Panc1 (cell line): ENCODE measurements at regions not wholly inside any gene's neighbourhood (a gene's known extent, or its start where the extent isn't known, plus 50 kb on each side); places are given as distances from the start of the nearest gene placed in this dataset.

Source experiments
- ATAC-seq: fragments of 200-7000 bp; cut with Tn5 transposase; 2 replicates; pipeline ENCODE4 v1.9.1; 2020; ENCODE audit warnings: mild to moderate bottlenecking, moderate library complexity
- BruUV-seq: library from RNA; stranded (reverse); fragments of 400-500 nt; replicated peaks from 2 replicates; lab custom pipeline; 2021; lab: Mats Ljungman, UMichigan
- CTCF ChIA-PET: fragments of 300-600 bp; sonication (Branson Sonifier 250); formaldehyde crosslinking; loops from one replicate; lab custom pipeline; 2022; ENCODE audit warnings: antibody characterized with exemption; lab: Charles Lee
- POLR2A ChIA-PET: fragments of 300-600 bp; sonication (Branson Sonifier 250); formaldehyde crosslinking; loops from one replicate; lab custom pipeline; 2022; ENCODE audit warnings: antibody characterized with exemption; lab: Charles Lee
- DNase-seq: peaks from one replicate; pipeline ENCODE4 v3.0.0-alpha.2; 2010; ENCODE audit warnings: low read depth, low spot score
- H3K27ac ChIP-seq: 2 replicates; pipeline ENCODE4 v1.5.1; 2011; ENCODE audit warnings: mild to moderate bottlenecking, low read length, inconsistent platforms
- H3K27me3 ChIP-seq: fragments of 200-500 bp; sonication (Bioruptor generic); 2 replicates; pipeline ENCODE4 v1.6.0; 2014; ENCODE audit warnings: low read length, inconsistent platforms; ENCODE audit not compliant: control insufficient read depth, insufficient read depth
- H3K36me3 ChIP-seq: fragments of 200-500 bp; sonication (Bioruptor generic); 2 replicates; pipeline ENCODE4 v1.5.1; 2014; ENCODE audit warnings: inconsistent platforms, mild to moderate bottlenecking, low read length, moderate library complexity; ENCODE audit not compliant: control insufficient read depth, insufficient read depth
- H3K4me1 ChIP-seq: 2 replicates; pipeline ENCODE4 v1.5.1; 2011; ENCODE audit warnings: inconsistent platforms, mild to moderate bottlenecking, low read length, moderate library complexity; ENCODE audit not compliant: control insufficient read depth, insufficient read depth
- H3K4me3 ChIP-seq, 2 experiments: 2 replicates each; pipeline ENCODE4 v1.5.1; 2011 to 2012; ENCODE audit warnings: low read depth in 2 of 2, low read length in 2 of 2, mild to moderate bottlenecking in 2 of 2, inconsistent platforms in 1 of 2, moderate library complexity in 1 of 2
- H3K9me3 ChIP-seq: fragments of 200-500 bp; sonication (Bioruptor generic); 2 replicates; pipeline ENCODE4 v1.5.1; 2014; ENCODE audit warnings: low read depth, mild to moderate bottlenecking, inconsistent platforms, low read length, moderate library complexity; ENCODE audit not compliant: control insufficient read depth, insufficient read depth
- CTCF ChIP-seq: fragments of 450-650 bp; IDR thresholded peaks from 2 replicates; pipeline ENCODE4 v1.5.1; 2017; ENCODE audit warnings: mild to moderate bottlenecking
- POLR2AphosphoS5 ChIP-seq: IDR thresholded peaks from 2 replicates; pipeline ENCODE4 v1.6.1; 2012; ENCODE audit warnings: mild to moderate bottlenecking, low read depth, low read length, moderate library complexity
- REST ChIP-seq, 2 experiments: IDR thresholded peaks; 2 replicates each; pipeline ENCODE4 v1.6.1; 2011 to 2012; ENCODE audit warnings: low read depth in 2 of 2, control low read depth in 1 of 2, low read length in 1 of 2, mild to moderate bottlenecking in 1 of 2, moderate library complexity in 1 of 2; ENCODE audit not compliant: insufficient read depth in 1 of 2
- SIN3A ChIP-seq: IDR thresholded peaks from 2 replicates; pipeline ENCODE4 v1.6.1; 2012; ENCODE audit warnings: low read depth, mild to moderate bottlenecking, low read length, moderate library complexity, borderline replicate concordance; ENCODE audit not compliant: insufficient read depth
- TCF7L2 ChIP-seq: IDR thresholded peaks from 2 replicates; pipeline ENCODE4 v1.6.1; 2011; ENCODE audit warnings: mild to moderate bottlenecking, low read depth, low read length, inconsistent platforms
- in situ Hi-C: cut with HindIII; loops from 2 replicates; pipeline ENCODE4 v1.10.0; 2016; ENCODE audit warnings: low sequenced_read_pairs, low pct_unique_long_range_greater_than_20kb
- intact Hi-C: fragments of 100-400 bp; cut with micrococcal nuclease; formaldehyde crosslinking; loops from one replicate; pipeline ENCODE4 v1.10.0; 2022; ENCODE audit not compliant: unreplicated experiment

- Histone ChIP-seq H3K4me1 (no peaks in the 10 kb centered on the region), H3K36me3 (no peaks in the 10 kb centered on the region), H3K27ac (no peak overlapping the region), H3K27me3 (no peaks in the 10 kb centered on the region), H3K9me3 (no peaks in the 10 kb centered on the region), H3K4me3 (no peak overlapping the region)
- ChIA-PET CTCF (no interaction called here), POLR2A (no interaction called here)
- ATAC-seq: no peak
- TF ChIP-seq SIN3A: no peak
- TF ChIP-seq POLR2AphosphoS5: no peak
- TF ChIP-seq TCF7L2: no peak
- TF ChIP-seq CTCF: no peak
- TF ChIP-seq REST (IDR thresholded peaks at IDR 0.05; ENCODE audit: insufficient read depth in 1 of 2, low read depth in 2 of 2, low read length in 1 of 2): no peak
- intact Hi-C loops (no loop called here), in situ Hi-C loops (no loop called here)
- no peak for DNase-seq
- BruUV-seq: no TSS peak
Measured at GRCh38 chr1:69504730-69505252, 62.9 kb upstream of the LRRC7 start.

GRCh38 chr1:69506311-69506710 lies 61.4 kb upstream of the LRRC7 start:
- BruUV-seq: no TSS peak
- in situ Hi-C loops: no loop called here
- ChIA-PET POLR2A (no interaction called here), CTCF (no interaction called here)
- Histone ChIP-seq H3K9me3 (no peaks in the 10 kb centered on the region), H3K4me1 (no peaks in the 10 kb centered on the region), H3K27me3 (no peaks in the 10 kb centered on the region), H3K27ac (no peak overlapping the region), H3K4me3 (no peak overlapping the region), H3K36me3 (no peaks in the 10 kb centered on the region)
- TF ChIP-seq CTCF: no peak
- no peak for TF ChIP-seq TCF7L2
- TF ChIP-seq SIN3A: no peak
- TF ChIP-seq POLR2AphosphoS5: no peak
- DNase-seq (no peak), ATAC-seq (no peak)
- intact Hi-C loops: no loop called here
